GM10248 (cell line): ENCODE measurements at regions not wholly inside any gene's neighbourhood (a gene's known extent, or its start where the extent isn't known, plus 50 kb on each side); places are given as distances from the start of the nearest gene placed in this dataset.

ENCODE experiments used
- CTCF ChIA-PET: fragments of 300-600 bp; sonication (Branson Sonifier 250); formaldehyde crosslinking; extraction: SDS; loops from one replicate; lab custom pipeline; 2021; ENCODE audit warnings: antibody characterized with exemption; lab: Yijun Ruan, JAX
- POLR2A ChIA-PET: fragments of 350-650 bp; sonication (Branson Sonifier 250); formaldehyde crosslinking; extraction: SDS; loops from one replicate; lab custom pipeline; 2020; ENCODE audit warnings: antibody characterized with exemption; lab: Yijun Ruan, JAX
- DNase-seq: peaks from one replicate; pipeline ENCODE4 v3.0.0; 2012; ENCODE audit errors: extremely low spot score
- TF ChIP-seq, protein P1 (sequence below): IDR thresholded peaks from 2 replicates; pipeline ENCODE4 v1.5.1; 2012; ENCODE audit warnings: mild to moderate bottlenecking, low read depth; ENCODE audit errors: extremely low read depth, missing control alignments, control extremely low read depth

DNA sequence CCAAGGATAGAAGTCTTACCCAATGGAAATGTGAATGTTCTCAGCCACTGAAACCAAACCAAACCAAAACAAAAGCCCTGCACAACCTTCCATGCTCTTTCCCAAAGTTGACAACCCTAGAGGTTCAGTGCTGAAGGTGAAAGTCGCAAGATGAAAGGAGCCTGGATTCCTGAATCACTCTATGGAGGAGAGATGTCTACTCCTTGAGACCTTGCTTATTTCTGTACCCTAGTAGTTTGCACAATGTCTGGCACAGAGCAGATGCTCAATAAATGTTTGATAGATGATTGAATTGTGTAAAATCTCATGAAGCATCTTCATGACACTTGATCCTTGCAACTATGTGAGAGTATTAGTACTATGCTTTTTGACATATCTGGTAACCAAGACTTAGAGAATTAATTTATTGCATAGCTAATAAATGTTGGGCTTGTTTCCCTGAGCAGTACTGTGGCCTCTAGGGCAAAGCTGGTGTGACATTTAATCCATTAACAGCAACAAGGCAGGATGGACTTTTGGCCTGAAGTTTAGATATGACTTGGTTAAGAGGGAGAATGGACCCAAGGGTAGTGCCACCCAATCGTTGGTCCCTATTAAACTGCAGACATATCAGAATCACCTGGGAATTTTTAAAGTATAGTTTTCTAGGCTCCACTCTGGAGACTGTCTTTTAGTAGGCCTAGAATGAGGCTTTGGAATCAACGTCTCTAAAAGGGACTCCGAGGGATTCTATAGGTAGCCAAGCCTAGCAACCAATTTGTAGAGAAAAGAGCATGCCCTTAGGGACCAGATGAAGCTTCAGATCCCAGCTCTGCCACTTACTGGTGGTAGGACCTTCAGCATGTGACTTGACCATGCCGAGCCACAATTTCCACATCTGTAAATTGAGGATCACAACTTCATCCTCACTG, 145.9 kb downstream of the DDX1 start:
- ChIA-PET CTCF (interaction anchor here (1.1 kb wide), 1 partner anchor 10 kb away, joined by 5 read pairs; no protein-coding TSS in a partner anchor), POLR2A (no interaction called here)
- no peak for DNase-seq
- TF ChIP-seq, protein P1, sequence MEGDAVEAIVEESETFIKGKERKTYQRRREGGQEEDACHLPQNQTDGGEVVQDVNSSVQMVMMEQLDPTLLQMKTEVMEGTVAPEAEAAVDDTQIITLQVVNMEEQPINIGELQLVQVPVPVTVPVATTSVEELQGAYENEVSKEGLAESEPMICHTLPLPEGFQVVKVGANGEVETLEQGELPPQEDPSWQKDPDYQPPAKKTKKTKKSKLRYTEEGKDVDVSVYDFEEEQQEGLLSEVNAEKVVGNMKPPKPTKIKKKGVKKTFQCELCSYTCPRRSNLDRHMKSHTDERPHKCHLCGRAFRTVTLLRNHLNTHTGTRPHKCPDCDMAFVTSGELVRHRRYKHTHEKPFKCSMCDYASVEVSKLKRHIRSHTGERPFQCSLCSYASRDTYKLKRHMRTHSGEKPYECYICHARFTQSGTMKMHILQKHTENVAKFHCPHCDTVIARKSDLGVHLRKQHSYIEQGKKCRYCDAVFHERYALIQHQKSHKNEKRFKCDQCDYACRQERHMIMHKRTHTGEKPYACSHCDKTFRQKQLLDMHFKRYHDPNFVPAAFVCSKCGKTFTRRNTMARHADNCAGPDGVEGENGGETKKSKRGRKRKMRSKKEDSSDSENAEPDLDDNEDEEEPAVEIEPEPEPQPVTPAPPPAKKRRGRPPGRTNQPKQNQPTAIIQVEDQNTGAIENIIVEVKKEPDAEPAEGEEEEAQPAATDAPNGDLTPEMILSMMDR = no peak

DNA sequence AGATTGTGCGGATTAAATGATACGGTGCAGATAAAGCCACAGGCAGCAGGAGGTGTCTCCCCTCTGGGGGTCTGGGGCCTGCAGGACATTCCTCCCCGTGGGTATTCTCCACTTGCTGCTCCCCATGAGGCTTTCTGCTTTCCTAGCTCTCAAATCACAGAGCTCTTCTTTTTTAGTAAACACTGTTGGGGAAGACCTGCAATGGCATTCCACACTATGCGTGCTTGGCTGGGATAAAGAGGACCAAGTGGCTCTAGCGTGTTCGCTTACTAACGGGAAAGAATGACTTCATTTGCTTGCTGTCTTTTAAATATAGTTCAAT, 146.5 kb downstream of the DDX1 start:
- DNase-seq = no peak
- CTCF ChIA-PET = interaction anchor here (1.1 kb wide), 1 partner anchor 10 kb away, joined by 5 read pairs; no protein-coding TSS in a partner anchor
- POLR2A ChIA-PET = no interaction called here
- TF ChIP-seq, protein P1 = no peak

DNA sequence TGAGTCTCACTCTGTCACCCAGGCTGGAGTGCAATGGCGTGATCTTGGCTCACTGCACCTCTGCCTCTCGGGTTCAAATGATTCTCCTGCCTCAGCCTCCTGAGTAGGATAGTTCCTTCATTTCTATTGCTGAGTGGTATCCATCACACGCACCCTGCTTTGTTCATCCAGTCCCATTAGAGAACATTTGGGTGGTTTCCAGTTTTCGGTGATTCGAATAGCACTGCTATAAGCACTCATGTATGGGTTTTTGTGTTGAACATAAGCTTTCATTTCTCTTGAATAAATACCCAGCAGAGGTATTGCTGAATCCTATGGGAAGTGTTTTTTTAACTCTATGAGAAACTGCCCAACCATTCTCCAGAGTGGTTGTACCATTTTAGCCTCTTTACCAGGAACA, 147.3 kb downstream of the DDX1 start:
- POLR2A ChIA-PET = no interaction called here
- TF ChIP-seq, protein P1 = no peak

DNA sequence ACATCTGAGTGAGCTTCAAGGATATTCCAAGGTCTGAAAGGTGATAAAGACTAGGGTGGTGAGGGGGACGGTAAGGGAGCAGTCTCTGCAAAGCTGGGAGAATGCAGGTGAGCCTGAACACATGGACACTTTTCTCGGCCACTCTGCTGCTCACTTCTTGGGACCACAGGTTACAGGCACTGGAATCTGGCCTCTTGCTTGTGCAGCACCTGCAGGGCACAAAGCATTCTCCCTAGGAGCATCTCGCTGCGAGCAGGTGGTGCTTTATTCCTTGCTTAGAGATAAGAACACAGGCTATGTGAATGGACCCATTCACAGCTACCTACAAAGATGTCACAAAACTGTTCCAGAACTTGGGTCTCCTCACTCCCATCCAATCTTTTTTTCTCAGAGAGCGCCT, 153.2 kb downstream of the DDX1 start:
- no peak for DNase-seq
- ChIA-PET POLR2A (no interaction called here), CTCF (interaction anchor here (0.8 to 1.9 kb wide), 2 partner anchors 10 to 15 kb away, joined by 3 to 4 read pairs; no protein-coding TSS in a partner anchor)
- TF ChIP-seq, protein P1 = no peak

More for the DNA sequence above, 147.3 kb downstream of the DDX1 start:
- DNase-seq = no peak
- CTCF ChIA-PET = no interaction called here

DNA sequence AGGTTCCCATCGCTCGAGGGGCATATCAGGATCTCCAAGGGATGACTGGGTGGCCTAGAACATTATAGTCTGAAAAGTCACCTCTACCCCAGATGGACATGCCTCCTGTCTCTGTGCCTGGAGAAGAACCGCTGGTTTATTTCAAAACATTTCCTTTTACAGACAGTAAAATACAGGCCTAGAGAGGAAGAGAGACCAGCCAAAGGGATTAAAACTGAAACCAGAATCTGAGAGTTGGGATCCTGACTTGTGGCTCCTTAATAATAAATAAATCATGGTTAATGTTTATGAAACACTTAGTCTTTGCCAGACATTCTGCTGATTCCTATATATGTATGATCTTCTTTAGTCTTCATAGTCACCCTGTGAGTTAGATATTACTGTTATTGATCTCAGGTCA, 153.7 kb downstream of the DDX1 start:
- no peak for DNase-seq
- TF ChIP-seq, protein P1 = no peak
- ChIA-PET POLR2A (no interaction called here), CTCF (no interaction called here)

DNA sequence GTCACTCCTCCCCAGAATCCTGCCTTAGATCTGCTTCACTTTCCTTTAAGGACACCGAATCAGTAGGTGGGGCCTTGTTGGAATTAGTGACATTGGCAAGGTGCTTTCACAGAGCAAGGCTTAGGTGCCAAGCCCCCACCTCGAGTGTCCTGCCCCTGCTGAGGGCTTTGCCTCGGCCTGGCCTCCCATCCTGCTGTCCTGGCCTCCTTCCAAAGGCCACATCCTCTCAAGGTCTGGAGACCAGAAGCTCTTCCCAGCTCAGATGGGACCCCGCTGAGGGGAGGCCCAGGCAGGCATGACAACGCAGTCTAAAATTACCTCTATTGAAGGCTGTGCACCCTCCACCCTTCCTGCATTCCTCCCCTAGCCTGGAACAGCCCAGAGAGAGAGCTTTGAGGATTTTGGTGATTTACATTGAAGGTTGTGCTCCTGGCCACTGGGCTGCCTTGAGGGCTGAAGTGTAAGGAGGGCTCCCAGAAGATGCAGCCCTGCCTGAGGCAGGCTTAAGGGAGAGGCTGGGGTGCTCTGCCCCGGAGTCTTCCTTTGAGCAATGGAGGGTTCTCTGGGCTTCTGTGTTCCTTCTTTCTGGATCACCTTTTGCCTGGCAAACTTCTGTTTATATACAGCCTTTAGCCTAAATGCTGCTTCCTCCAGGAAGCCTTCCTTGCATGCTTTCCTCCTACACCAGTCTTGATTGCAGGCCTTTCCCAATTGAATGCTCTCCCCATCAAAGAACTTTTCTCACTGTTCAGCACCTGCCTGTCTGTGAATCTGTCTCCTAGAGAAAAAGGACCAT, 154.4 kb downstream of the DDX1 start:
- CTCF ChIA-PET = no interaction called here
- POLR2A ChIA-PET = no interaction called here
- DNase-seq = no peak
- TF ChIP-seq, protein P1 = no peak
